Karpas-422 (cell line): ENCODE measurements at regions not wholly inside any gene's neighbourhood (a gene's known extent, or its start where the extent isn't known, plus 50 kb on each side); places are given as distances from the start of the nearest gene placed in this dataset.

Experiments used
- DNase-seq: peaks from one replicate; pipeline ENCODE4 v3.0.0-alpha.2; 2015
- H2AFZ ChIP-seq: fragments of 200-600 bp; sonication (generic); 2 replicates; pipeline ENCODE4 v1.6.1; 2014; ENCODE audit warnings: antibody characterized with exemption, low read length, mixed read lengths
- H3K27ac ChIP-seq: fragments of 200-600 bp; sonication (generic); 2 replicates; pipeline ENCODE4 v1.5.1; 2014; ENCODE audit warnings: mild to moderate bottlenecking, low read length, moderate library complexity
- H3K27me3 ChIP-seq: fragments of 200-600 bp; sonication (generic); 2 replicates; pipeline ENCODE4 v1.6.1; 2014; ENCODE audit warnings: low read length, mixed read lengths
- H3K36me3 ChIP-seq: fragments of 200-600 bp; sonication (generic); 2 replicates; pipeline ENCODE4 v1.6.1; 2014; ENCODE audit warnings: low read length, mixed read lengths; ENCODE audit not compliant: insufficient read depth
- H3K4me1 ChIP-seq: fragments of 200-600 bp; sonication (generic); 2 replicates; pipeline ENCODE4 v1.6.1; 2014; ENCODE audit warnings: mild to moderate bottlenecking, low read length, mixed read lengths
- H3K4me2 ChIP-seq: fragments of 200-600 bp; sonication (generic); 2 replicates; pipeline ENCODE4 v1.6.1; 2014; ENCODE audit warnings: low read length, low read depth, mild to moderate bottlenecking; ENCODE audit not compliant: poor library complexity, severe bottlenecking
- H3K4me3 ChIP-seq: fragments of 200-600 bp; sonication (generic); 2 replicates; pipeline ENCODE4 v1.5.1; 2014; ENCODE audit warnings: mild to moderate bottlenecking, antibody characterized with exemption, low read length, mixed read lengths
- H3K79me2 ChIP-seq: fragments of 200-600 bp; sonication (generic); 2 replicates; pipeline ENCODE4 v1.6.1; 2014; ENCODE audit warnings: mild to moderate bottlenecking, low read length, mixed read lengths
- H3K9ac ChIP-seq: fragments of 200-600 bp; sonication (generic); 2 replicates; pipeline ENCODE4 v1.6.0; 2014; ENCODE audit warnings: low read length
- H3K9me2 ChIP-seq: fragments of 200-600 bp; sonication (generic), shearing (Covaris generic); replicated peaks from 2 replicates; pipeline ENCODE4 v1.6.0; 2014; ENCODE audit warnings: mild to moderate bottlenecking, low read length, moderate library complexity; ENCODE audit not compliant: insufficient read depth
- H3K9me3 ChIP-seq: fragments of 300-700, 200-600 bp; sonication (generic); 2 replicates; pipeline ENCODE4 v1.6.1; 2014; ENCODE audit warnings: low read length, mixed read lengths
- H4K20me1 ChIP-seq: fragments of 200-600 bp; sonication (generic); 2 replicates; pipeline ENCODE4 v1.6.1; 2014; ENCODE audit warnings: mild to moderate bottlenecking, antibody characterized with exemption, low read length, low read depth; ENCODE audit not compliant: insufficient read depth

DNA sequence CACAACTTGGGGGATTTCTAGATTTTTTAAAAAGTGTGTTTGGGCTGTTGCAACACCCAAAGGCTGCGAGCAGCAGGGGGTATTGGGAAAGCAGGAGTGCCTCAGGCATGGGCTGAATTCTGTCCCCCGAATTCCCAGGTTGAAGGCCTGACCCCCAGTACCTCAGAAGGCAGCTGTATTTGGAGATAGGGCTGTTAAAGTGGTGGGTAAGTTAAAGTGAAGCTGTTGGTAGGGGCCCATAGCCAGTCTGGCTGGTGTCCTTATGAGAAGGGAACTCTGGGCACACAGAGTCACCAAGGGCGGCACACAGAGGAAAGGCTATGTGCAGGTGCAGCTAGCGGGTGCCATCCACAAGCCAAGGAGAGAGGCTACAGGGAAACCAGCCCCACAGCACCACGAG is 717.4 kb downstream of the GALR1 start:
- H3K79me2 ChIP-seq: no peaks in the 10 kb centered on the region
- no peaks in the 10 kb centered on the region for H4K20me1 ChIP-seq
- no peak overlapping the region for H3K27ac ChIP-seq
- H3K9me3 ChIP-seq: no peaks in the 10 kb centered on the region
- H3K4me3 ChIP-seq: no peak overlapping the region
- peak overlapping the region; percentile 50 for H3K4me2 ChIP-seq
- H3K27me3 ChIP-seq: 0 out of 2 replicates have a peak, but pooled peaks cover 2% of the 10 kb centered on the region
- H3K4me1 ChIP-seq: peaks cover 31% of the 10 kb centered on the region
- DNase-seq: peak; percentile 49
- H3K9me2 ChIP-seq: no peaks in the 10 kb centered on the region
- no peaks in the 10 kb centered on the region for H3K36me3 ChIP-seq
- no peak overlapping the region for H2AFZ ChIP-seq
- no peak overlapping the region for H3K9ac ChIP-seq

GRCh38 chr18:77967791-77968190 is 718.1 kb downstream of the GALR1 start:
- no peak overlapping the region for H2AFZ ChIP-seq
- no peaks in the 10 kb centered on the region for H3K36me3 ChIP-seq
- no peak overlapping the region for H3K9ac ChIP-seq
- H3K9me3 ChIP-seq: no peaks in the 10 kb centered on the region
- no peaks in the 10 kb centered on the region for H3K9me2 ChIP-seq
- peak; percentile 93 for DNase-seq
- H3K79me2 ChIP-seq: no peaks in the 10 kb centered on the region
- H4K20me1 ChIP-seq: no peaks in the 10 kb centered on the region
- peak overlapping the region; percentile 19; the same call in 1 of the 2 replicates for H3K4me3 ChIP-seq
- H3K27ac ChIP-seq: no peak overlapping the region
- H3K4me2 ChIP-seq: peak overlapping the region; percentile 50
- H3K27me3 ChIP-seq: 0 out of 2 replicates have a peak, but pooled peaks cover 2% of the 10 kb centered on the region
- H3K4me1 ChIP-seq: peaks cover 31% of the 10 kb centered on the region

DNA sequence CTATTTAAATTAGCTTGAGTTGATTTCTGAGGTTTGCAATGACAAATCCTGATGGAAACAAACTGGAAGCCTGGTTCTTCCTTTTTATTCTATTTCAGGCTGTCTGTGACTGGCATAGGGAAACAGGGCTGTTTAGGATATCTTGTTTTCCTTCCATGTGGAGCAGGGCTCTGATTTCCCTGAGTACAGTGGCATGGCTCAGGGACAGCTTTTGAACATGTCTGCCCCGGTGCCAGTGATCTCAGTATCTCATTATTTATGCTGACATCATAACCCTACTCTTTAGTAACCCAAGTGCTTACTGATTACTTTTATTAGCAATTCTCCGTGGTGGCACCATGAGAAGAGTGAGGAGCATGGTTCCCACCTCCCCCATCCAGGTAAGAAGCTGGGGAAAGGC is 720.3 kb downstream of the GALR1 start:
- Histone ChIP-seq H2AFZ (no peak overlapping the region), H3K4me3 (no peak overlapping the region), H4K20me1 (no peaks in the 10 kb centered on the region), H3K27me3 (0 out of 2 replicates have a peak, but pooled peaks cover 2% of the 10 kb centered on the region), H3K9ac (no peak overlapping the region), H3K27ac (no peak overlapping the region), H3K9me2 (no peaks in the 10 kb centered on the region), H3K36me3 (no peaks in the 10 kb centered on the region), H3K9me3 (no peaks in the 10 kb centered on the region), H3K79me2 (no peaks in the 10 kb centered on the region), H3K4me2 (no peak overlapping the region), H3K4me1 (peaks cover 31% of the 10 kb centered on the region)
- DNase-seq: no peak

DNA sequence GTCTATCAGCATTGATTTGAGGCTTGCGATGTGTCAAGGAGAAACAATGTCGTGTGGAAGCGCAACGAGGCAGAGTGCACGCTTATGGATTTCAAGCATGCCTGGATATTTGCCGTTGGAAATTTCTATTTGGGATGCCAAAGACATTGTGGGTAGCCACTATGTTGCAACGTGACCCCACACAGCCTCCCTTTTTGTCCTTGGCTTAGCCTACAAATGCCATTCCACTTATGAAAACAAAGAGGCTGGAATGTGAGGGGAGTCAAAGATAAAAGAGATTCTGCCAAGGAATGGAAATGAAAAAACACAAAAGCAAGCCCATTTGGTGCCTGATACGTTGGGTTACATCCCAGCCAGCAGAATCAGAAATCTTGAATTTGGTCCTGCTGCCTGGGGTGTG is 721.2 kb downstream of the GALR1 start:
- 0 out of 2 replicates have a peak, but pooled peaks cover under 1% of the 10 kb centered on the region for H3K27me3 ChIP-seq
- H3K9me2 ChIP-seq: no peaks in the 10 kb centered on the region
- no peak overlapping the region for H3K4me2 ChIP-seq
- no peak overlapping the region for H3K27ac ChIP-seq
- H3K4me1 ChIP-seq: peaks cover 31% of the 10 kb centered on the region
- no peak overlapping the region for H2AFZ ChIP-seq
- no peak overlapping the region for H3K4me3 ChIP-seq
- H4K20me1 ChIP-seq: no peaks in the 10 kb centered on the region
- DNase-seq: no peak
- H3K36me3 ChIP-seq: no peaks in the 10 kb centered on the region
- H3K79me2 ChIP-seq: no peaks in the 10 kb centered on the region
- H3K9me3 ChIP-seq: no peaks in the 10 kb centered on the region
- no peak overlapping the region for H3K9ac ChIP-seq

DNA sequence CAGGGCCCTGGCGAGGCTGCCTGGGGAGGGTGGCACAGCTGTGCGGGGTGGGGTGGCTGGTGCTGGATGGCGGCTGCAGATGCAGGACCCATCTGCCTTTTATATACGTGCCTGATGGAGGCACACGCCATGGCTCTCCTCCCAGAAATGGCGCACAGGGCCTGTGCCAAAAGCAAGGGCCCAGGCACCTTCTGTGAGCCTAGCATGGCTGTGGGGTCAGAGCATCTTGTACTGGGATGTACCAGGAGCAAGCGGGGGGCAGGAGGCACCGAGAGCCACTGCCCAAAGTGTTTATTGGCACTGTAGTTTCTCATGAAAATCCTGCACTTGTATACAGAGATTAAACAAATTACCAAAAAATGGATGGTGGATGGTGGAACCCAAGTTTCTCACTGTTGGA is 724.1 kb downstream of the GALR1 start:
- Histone ChIP-seq H3K4me3 (no peak overlapping the region), H3K9me3 (no peaks in the 10 kb centered on the region), H3K4me2 (no peak overlapping the region), H3K27me3 (no peaks in the 10 kb centered on the region), H3K4me1 (peaks cover 5% of the 10 kb centered on the region), H3K27ac (no peak overlapping the region), H3K36me3 (no peaks in the 10 kb centered on the region), H4K20me1 (no peaks in the 10 kb centered on the region), H3K9me2 (no peaks in the 10 kb centered on the region), H3K9ac (no peak overlapping the region), H2AFZ (no peak overlapping the region), H3K79me2 (no peaks in the 10 kb centered on the region)
- DNase-seq: no peak

DNA sequence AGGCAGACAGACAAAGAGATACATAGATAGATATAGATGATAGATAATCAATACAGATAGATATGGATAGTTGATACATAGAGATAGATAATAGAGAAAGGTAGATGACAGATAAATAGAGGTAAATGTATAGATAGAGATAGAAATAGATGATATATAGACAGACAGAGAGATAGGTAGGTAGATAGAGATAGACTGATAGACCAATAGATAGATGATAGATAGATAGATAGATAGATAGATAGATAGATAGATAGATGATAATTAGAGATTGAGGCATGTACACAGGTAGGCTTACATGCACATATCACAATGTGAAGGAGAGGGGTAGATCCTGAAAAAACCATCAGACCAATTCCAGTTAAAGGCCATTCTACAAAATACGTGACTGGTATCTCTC is 724.7 kb downstream of the GALR1 start:
- H4K20me1 ChIP-seq: no peaks in the 10 kb centered on the region
- no peak overlapping the region for H3K9ac ChIP-seq
- no peaks in the 10 kb centered on the region for H3K27me3 ChIP-seq
- no peaks in the 10 kb centered on the region for H3K9me3 ChIP-seq
- no peak overlapping the region for H3K27ac ChIP-seq
- H2AFZ ChIP-seq: no peak overlapping the region
- H3K36me3 ChIP-seq: no peaks in the 10 kb centered on the region
- no peak overlapping the region for H3K4me3 ChIP-seq
- H3K79me2 ChIP-seq: no peaks in the 10 kb centered on the region
- no peak overlapping the region for H3K4me2 ChIP-seq
- no peaks in the 10 kb centered on the region for H3K9me2 ChIP-seq
- 0 out of 2 replicates have a peak, but pooled peaks cover 2% of the 10 kb centered on the region for H3K4me1 ChIP-seq
- DNase-seq: no peak

- H2AFZ ChIP-seq: no peak overlapping the region
- no peaks in the 10 kb centered on the region; the same call in 1 of the 2 replicates for H3K27me3 ChIP-seq
- DNase-seq: no peak
- H3K79me2 ChIP-seq: no peaks in the 10 kb centered on the region
- no peaks in the 10 kb centered on the region for H3K4me1 ChIP-seq
- no peak overlapping the region for H3K27ac ChIP-seq
- H3K9me2 ChIP-seq: no peaks in the 10 kb centered on the region
- H3K4me3 ChIP-seq: no peak overlapping the region
- no peak overlapping the region for H3K9ac ChIP-seq
- no peaks in the 10 kb centered on the region for H3K9me3 ChIP-seq
- H4K20me1 ChIP-seq: no peaks in the 10 kb centered on the region
- no peak overlapping the region for H3K4me2 ChIP-seq
- H3K36me3 ChIP-seq: no peaks in the 10 kb centered on the region
Observed at GRCh38 chr18:77977331-77977730, 727.7 kb downstream of the GALR1 start.

- no peak overlapping the region for H3K4me3 ChIP-seq
- DNase-seq: no peak
- H4K20me1 ChIP-seq: no peaks in the 10 kb centered on the region
- H2AFZ ChIP-seq: no peak overlapping the region
- no peaks in the 10 kb centered on the region for H3K9me2 ChIP-seq
- H3K27me3 ChIP-seq: no peaks in the 10 kb centered on the region; the same call in 1 of the 2 replicates
- no peak overlapping the region for H3K27ac ChIP-seq
- no peak overlapping the region for H3K9ac ChIP-seq
- H3K79me2 ChIP-seq: no peaks in the 10 kb centered on the region
- no peaks in the 10 kb centered on the region for H3K9me3 ChIP-seq
- no peak overlapping the region for H3K4me2 ChIP-seq
- no peaks in the 10 kb centered on the region for H3K4me1 ChIP-seq
- no peaks in the 10 kb centered on the region for H3K36me3 ChIP-seq
Observed at GRCh38 chr18:77980275-77980674, 730.6 kb downstream of the GALR1 start.

DNA sequence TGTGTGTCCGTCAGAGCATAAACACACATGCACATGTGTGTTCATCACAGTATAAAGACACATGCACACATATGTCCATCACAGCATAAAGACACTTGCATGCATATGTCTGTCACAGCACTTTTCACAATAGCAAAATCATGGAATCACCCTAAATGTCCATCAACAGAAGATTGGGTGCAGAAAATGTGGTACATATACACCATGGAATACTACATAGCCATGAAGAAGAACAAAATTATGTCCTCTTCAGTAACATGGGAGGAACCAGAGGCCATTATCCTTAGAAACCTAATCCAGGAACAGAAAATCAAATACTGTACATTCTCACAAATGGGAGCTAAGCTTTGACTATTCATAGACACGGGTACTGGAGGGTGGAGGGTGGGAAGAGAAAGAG is 732.2 kb downstream of the GALR1 start:
- no peak for DNase-seq
- no peak overlapping the region for H3K4me3 ChIP-seq
- no peaks in the 10 kb centered on the region for H3K79me2 ChIP-seq
- H2AFZ ChIP-seq: no peak overlapping the region
- H4K20me1 ChIP-seq: no peaks in the 10 kb centered on the region
- no peaks in the 10 kb centered on the region for H3K4me1 ChIP-seq
- no peaks in the 10 kb centered on the region for H3K9me2 ChIP-seq
- H3K36me3 ChIP-seq: no peaks in the 10 kb centered on the region
- no peak overlapping the region for H3K4me2 ChIP-seq
- no peaks in the 10 kb centered on the region for H3K9me3 ChIP-seq
- H3K27me3 ChIP-seq: no peaks in the 10 kb centered on the region; the same call in 1 of the 2 replicates
- H3K9ac ChIP-seq: no peak overlapping the region
- H3K27ac ChIP-seq: no peak overlapping the region
